HG03558 (cell line): ENCODE measurements at regions not wholly inside any gene's neighbourhood (a gene's known extent, or its start where the extent isn't known, plus 50 kb on each side); places are given as distances from the start of the nearest gene placed in this dataset.

Experiments
- ATAC-seq: cut with Tn5 transposase; IDR thresholded peaks from one replicate; pipeline ENCODE4 v1.9.1; 2021; ENCODE audit warnings: moderate number of reproducible peaks; ENCODE audit not compliant: unreplicated experiment; ENCODE audit errors: extremely low read depth

DNA sequence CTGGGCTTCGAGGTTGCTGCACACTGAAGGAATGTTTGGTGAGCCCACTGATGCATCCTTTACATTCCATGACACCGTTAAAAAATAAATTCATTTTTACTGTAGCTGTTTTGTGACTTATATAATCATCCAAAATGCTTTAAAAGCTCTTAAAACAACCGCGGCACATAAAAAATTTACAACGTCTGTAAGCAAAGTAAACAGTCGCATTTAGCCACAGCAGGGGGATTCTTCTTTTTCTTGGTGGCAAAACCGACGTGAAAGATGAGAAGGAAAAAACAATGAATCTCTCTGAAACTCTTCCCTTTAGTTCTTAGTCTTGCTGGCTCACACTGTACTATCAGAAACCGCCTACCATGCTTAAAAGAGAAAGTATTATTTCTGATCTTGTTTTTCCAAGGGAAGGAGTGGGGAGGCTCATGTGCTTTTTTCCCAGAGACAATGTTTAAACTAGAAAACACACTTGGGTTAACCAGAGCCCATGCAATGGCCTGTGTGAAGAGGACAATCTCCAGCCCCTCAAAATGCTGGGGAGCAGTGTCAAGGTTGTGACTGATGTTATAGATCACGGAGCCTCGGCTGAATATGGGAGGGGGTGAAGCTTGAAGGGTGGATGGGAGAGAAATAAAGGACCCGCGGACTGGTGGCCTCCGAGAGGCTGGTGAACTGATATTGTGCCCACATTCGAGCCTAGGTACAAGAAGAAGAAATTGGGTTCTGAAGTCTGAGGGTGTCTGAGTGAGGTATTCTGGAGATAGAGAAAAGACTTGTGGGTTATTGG lies 91.1 kb downstream of the IRF8 start:
- ATAC-seq: no peak

- no peak for ATAC-seq
Measured at GRCh38 chr16:85990861-85991301, 91.9 kb downstream of the IRF8 start.

GRCh38 chr16:85991425-85991824 lies 92.5 kb downstream of the IRF8 start:
- ATAC-seq: no peak

DNA sequence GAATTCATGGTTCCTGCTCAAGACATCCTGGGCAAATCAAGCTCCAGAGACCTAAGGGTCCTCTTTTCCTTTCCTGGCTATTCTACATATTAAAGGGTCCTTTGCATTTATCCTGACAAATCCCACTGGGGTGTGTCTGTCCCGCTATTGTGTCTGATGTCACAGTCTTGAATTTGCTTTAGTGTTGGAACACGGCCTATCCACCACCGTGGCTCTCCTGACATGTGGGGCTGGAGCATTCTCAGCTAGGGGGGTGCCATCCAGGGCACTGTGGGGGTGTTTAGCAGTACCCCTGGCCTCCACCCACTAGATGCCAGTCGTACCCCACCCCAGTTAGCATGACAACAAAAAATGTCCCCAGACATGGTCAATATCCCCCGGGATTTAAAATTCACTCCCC lies 92.9 kb downstream of the IRF8 start:
- ATAC-seq: no peak

GRCh38 chr16:85992359-85992758 lies 93.4 kb downstream of the IRF8 start:
- no peak for ATAC-seq

DNA sequence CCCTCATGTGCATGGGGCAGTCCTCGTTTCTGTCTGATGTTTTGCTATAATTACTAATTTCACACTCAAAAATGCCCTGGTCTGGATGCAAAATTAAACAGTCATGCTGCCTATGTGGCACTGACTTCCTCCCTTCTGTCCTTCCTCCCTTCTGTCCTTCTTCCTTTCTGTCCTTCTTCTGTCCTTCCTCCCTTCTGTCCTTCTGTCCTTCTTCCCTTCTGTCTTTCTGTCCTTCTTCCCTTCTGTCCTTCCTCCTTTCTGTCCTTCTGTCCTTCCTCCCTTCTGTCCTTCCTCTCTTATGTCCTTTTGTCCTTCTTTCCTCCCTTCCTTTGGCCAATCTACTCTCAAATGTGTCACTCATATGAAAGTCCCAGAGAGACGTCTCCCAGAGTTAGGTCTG lies 93.8 kb downstream of the IRF8 start:
- ATAC-seq: no peak

DNA sequence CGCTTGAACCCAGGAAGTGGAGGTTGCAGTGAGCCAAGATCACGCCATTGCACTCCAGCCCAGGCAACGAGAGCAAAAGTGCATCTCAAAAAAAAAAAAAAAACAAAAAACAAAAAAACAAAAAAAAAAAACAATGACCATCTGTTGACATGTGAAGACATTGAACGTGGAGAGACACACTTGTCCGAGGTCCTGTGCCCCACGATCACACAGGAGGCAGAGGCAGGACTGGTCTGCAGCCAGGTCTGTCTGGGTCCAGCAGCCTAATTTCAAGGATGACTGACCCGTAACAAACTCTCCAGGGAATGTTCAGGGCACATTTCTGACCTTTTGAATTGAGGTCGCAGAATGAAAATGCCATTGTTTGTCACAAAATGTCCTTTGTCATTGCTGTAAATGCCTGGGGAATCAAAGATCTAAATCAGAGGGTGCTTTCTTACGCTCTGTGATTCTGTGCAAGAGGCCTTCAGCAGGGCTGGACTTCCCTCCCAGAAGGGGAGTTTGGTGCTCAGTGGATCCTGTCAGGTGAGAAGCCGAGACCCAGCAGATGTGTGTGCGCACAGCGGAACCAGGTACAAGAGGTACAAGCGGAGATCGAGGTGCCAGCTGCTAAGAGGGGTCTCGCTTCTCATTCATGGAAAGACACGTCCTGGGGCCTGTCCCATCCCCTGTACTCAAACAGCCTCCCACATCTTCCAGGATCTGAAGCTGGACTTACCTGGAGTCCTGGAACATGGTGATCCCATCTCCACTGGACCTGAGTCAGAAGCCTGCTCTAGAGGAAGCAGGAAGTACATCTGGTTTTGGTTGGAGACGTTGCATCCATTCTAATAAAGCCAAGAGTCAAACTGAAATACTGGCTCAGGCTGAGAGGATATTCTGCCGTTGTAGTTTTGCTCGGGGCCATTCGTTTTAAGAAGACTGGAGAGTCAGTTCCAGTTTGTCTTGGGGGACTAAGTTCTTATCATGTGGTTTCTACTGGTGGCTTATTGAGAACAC lies 95.8 kb downstream of the IRF8 start:
- no peak for ATAC-seq

GRCh38 chr16:85995541-85996423 lies 96.8 kb downstream of the IRF8 start:
- ATAC-seq: no peak

DNA sequence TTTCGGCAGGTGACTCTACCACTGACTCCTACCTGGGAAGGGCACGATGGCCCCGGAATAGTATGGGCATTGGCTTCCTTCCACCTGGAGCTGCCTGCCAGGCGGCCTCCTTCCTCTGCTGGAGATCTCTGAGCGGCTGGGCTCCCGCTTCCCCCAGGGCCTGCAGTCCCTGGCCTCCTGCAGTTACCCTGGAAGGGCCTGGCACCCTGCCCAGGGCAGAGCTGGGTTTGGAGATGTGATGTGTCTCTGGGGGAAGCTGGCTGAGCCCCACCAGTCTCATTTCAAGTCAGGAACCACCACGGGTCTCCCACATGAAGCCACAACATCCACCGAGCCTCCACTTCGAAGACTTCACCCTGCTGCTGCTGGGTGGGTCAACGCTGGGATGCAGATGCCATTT lies 97.9 kb downstream of the IRF8 start:
- no peak for ATAC-seq

GRCh38 chr16:85998171-85998867 lies 99.4 kb downstream of the IRF8 start:
- ATAC-seq: no peak

- ATAC-seq: no peak
Measured at GRCh38 chr16:85998868-85999729, 100.1 kb downstream of the IRF8 start.

DNA sequence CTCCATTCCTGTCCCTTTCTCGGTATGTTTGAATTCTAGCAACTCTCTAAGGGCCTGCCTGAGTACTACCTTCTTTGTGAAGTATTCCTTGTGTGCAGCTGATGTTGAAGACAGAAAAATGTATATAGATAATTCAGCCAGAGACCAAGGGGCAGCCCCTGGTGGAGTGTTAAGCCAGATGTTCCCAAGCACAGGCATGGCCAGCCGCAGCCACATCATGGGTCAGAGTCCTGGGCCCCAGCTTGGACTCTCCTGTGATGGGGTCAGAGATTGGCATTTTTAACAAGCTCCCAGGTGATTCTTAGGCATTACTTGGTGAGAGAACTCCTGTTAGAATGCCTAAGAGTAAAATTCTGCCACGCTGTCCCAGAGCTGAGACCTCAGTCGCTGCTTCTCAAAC lies 100.8 kb downstream of the IRF8 start:
- no peak for ATAC-seq

GRCh38 chr16:86002178-86002900 lies 103.4 kb downstream of the IRF8 start:
- peak; percentile 49 for ATAC-seq

DNA sequence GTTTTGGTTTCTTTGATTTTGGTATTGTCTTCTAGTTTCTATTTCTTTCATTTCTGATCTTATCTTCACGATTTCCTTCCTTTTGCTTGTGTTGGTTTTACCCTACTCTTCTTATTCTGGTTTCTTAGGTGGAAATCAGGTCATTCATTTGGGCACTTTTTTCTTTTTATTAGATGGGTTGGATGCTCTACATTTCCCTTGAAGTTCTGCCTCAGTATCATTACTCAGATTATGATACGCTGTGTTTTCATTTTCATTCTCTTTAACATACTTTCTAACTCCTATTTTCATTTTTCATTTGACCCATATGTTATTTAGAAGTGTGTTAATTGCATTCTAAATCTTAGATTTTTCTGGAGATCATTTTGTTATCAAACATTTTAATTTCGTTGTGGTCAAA lies 108.6 kb downstream of the IRF8 start:
- no peak for ATAC-seq

GRCh38 chr16:86010680-86011141 lies 111.7 kb downstream of the IRF8 start:
- ATAC-seq: no peak

DNA sequence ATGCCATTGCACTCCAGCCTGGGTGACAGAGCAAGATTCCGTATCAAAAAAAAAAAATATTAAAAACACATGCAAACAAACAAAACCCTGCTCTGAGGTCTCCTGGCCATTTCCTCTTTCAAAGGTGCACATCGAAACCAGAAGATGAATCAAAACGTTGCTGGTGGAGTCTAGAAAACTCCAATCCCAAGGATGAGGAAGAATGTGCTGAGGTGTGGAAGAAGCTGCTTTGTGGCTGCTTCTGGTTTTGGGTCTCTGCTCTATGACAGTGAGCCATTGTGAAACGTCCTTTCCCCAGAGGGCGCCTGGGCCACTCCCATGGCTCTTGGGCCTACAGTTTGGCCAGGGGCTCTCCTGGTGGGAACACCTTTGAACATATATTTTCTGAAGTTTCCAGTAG lies 112.6 kb downstream of the IRF8 start:
- no peak for ATAC-seq

- no peak for ATAC-seq
Measured at GRCh38 chr16:86012221-86012620, 113.3 kb downstream of the IRF8 start.

DNA sequence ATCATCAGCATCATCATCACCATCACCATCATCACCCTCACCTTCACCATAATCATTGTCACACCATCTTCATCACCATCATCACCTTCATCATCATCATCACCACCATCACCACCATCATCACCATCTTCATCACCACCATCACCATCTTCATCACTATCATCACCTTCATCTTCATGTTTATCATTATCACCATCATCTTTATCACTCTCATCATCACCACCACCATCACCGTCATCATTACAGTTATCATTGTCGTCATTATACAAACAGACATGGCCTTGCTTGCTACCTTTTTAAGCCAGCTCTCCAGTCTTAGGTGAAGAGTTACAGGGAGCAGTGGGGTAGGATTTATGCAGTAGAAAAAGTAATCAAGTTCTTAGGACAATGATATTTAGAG lies 114.9 kb downstream of the IRF8 start:
- ATAC-seq: no peak
